Activated naive CD4-positive, alpha-beta T cell treated with anti-CD3 and anti-CD28 coated beads, Interleukin-2, amount 50 U/mL, for 24 hours (primary cell): ENCODE measurements at regions not wholly inside any gene's neighbourhood (a gene's known extent, or its start where the extent isn't known, plus 50 kb on each side); places are given as distances from the start of the nearest gene placed in this dataset.

Experiments
- H3K27ac Mint-ChIP-seq: one replicate; pipeline ENCODE4 v1.8.0; 2021; ENCODE audit warnings: mild to moderate bottlenecking, mixed read lengths
- H3K27me3 Mint-ChIP-seq: one replicate; pipeline ENCODE4 v1.8.0; 2021; ENCODE audit warnings: mixed read lengths
- H3K36me3 Mint-ChIP-seq: one replicate; pipeline ENCODE4 v1.8.0; 2021; ENCODE audit warnings: mixed read lengths
- H3K4me1 Mint-ChIP-seq: one replicate; pipeline ENCODE4 v1.8.0; 2021; ENCODE audit warnings: mixed read lengths
- H3K4me3 Mint-ChIP-seq: one replicate; pipeline ENCODE4 v1.8.0; 2021; ENCODE audit warnings: mild to moderate bottlenecking, mixed read lengths
- H3K9me3 Mint-ChIP-seq: one replicate; pipeline ENCODE4 v1.8.0; 2021; ENCODE audit warnings: mixed read lengths

GRCh38 chr22:27216444-27216843 is 559.1 kb downstream of the MIAT start:
- Mint-ChIP-seq H3K27ac (no peak overlapping the region), H3K4me1 (no peaks in the 10 kb centered on the region), H3K36me3 (no peaks in the 10 kb centered on the region), H3K4me3 (no peak overlapping the region), H3K9me3 (no peaks in the 10 kb centered on the region), H3K27me3 (peaks cover 28% of the 10 kb centered on the region)

DNA sequence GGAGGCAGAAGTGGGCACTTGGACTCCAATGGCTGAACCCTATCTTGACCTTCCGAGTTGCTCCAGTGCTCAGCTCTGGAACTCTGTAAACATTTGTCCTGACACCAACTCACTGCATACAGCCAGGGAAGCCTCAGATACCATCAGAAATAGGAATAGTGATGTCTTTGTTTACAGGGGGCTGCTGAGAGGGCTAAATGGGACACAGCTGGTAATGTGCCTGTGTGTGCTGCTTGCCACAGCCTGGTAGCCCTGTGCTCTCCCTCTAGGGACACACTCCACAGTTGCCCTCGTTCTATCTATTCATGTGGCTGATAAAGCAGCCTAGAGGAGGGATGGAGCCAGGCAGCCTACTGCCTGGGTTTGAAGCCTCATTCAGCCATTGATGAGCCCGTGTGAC is 559.8 kb downstream of the MIAT start:
- no peak overlapping the region for H3K4me3 Mint-ChIP-seq
- H3K27me3 Mint-ChIP-seq, result peaks cover 23% of the 10 kb centered on the region

GRCh38 chr22:27218012-27218920 is 560.9 kb downstream of the MIAT start:
- Mint-ChIP-seq H3K9me3 (no peaks in the 10 kb centered on the region), H3K27ac (no peak overlapping the region), H3K4me3 (no peak overlapping the region), H3K4me1 (no peaks in the 10 kb centered on the region), H3K27me3 (peaks cover 15% of the 10 kb centered on the region), H3K36me3 (no peaks in the 10 kb centered on the region)

More for the DNA sequence above, 559.8 kb downstream of the MIAT start:
- no peaks in the 10 kb centered on the region for H3K36me3 Mint-ChIP-seq
- H3K4me1 Mint-ChIP-seq, result no peaks in the 10 kb centered on the region
- H3K9me3 Mint-ChIP-seq, result no peaks in the 10 kb centered on the region
- no peak overlapping the region for H3K27ac Mint-ChIP-seq

DNA sequence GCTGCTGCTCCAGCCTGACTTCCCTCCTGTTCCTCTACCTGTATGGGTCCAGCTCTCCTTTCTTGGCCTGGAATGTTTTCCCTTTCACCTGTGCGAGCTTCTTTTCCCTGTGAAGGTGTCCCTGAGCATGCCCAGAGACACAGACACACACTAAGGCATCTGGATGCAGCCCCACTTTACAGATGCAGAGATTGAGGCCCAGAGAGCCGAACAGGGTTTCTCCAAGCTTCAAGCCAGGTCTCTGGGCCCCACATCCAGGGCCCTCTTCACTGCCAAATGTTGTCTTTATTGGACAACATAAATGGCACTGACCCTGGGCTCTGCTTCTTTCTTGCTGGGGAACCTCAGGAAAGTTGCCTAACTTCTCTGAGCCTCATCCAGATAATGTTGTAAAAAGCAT is 561.6 kb downstream of the MIAT start:
- Mint-ChIP-seq H3K36me3 (no peaks in the 10 kb centered on the region), H3K4me1 (no peaks in the 10 kb centered on the region), H3K27ac (no peak overlapping the region), H3K9me3 (no peaks in the 10 kb centered on the region), H3K4me3 (no peak overlapping the region), H3K27me3 (peaks cover 11% of the 10 kb centered on the region)

DNA sequence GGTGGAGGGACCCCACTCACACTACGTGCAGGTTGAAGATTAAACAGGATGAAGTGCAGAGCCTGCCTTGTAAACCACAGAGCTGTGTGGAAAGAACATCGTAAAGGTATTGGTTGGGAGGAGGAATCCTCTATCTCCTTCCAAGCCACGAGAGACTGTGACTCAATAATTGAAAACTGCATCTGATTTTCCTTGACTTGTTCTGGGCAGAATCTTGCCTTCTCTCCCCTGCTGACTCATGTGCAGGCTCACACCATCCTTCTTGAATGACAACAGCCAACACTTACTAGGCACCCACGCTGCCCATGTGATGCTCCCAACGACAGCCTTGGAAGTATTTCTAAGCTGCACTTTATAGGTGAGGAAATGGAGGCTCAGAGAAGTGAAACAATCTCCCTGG is 563.0 kb downstream of the MIAT start:
- Mint-ChIP-seq H3K27ac (no peak overlapping the region), H3K27me3 (peaks cover 7% of the 10 kb centered on the region), H3K4me1 (no peaks in the 10 kb centered on the region), H3K36me3 (no peaks in the 10 kb centered on the region), H3K4me3 (no peak overlapping the region), H3K9me3 (no peaks in the 10 kb centered on the region)

DNA sequence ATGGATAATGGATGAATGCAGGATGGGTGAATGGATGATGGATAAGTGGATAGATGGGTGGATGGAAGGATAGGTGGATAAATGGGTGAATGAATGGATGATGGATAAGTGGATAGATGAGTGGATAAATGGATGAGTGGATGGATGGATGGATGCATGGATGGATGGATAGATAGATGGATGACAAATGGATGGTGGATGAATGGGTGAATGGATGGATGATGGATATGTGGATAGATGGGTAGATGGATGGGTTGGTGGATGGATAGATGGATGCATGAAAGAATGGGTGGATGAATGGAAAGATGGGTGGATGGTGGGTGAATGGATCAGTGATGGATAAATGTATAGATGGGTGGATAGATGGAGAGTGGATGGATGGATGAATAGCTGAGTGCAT is 564.8 kb downstream of the MIAT start:
- Mint-ChIP-seq H3K27ac (no peak overlapping the region), H3K4me3 (no peak overlapping the region), H3K36me3 (no peaks in the 10 kb centered on the region), H3K9me3 (no peaks in the 10 kb centered on the region), H3K4me1 (no peaks in the 10 kb centered on the region), H3K27me3 (peaks cover 10% of the 10 kb centered on the region)

- Mint-ChIP-seq H3K36me3 (no peaks in the 10 kb centered on the region), H3K4me1 (no peaks in the 10 kb centered on the region), H3K4me3 (no peak overlapping the region), H3K27me3 (peaks cover 3% of the 10 kb centered on the region), H3K27ac (no peak overlapping the region), H3K9me3 (no peaks in the 10 kb centered on the region)
These were observed 566.2 kb downstream of the MIAT start for GRCh38 chr22:27223317-27224177.

DNA sequence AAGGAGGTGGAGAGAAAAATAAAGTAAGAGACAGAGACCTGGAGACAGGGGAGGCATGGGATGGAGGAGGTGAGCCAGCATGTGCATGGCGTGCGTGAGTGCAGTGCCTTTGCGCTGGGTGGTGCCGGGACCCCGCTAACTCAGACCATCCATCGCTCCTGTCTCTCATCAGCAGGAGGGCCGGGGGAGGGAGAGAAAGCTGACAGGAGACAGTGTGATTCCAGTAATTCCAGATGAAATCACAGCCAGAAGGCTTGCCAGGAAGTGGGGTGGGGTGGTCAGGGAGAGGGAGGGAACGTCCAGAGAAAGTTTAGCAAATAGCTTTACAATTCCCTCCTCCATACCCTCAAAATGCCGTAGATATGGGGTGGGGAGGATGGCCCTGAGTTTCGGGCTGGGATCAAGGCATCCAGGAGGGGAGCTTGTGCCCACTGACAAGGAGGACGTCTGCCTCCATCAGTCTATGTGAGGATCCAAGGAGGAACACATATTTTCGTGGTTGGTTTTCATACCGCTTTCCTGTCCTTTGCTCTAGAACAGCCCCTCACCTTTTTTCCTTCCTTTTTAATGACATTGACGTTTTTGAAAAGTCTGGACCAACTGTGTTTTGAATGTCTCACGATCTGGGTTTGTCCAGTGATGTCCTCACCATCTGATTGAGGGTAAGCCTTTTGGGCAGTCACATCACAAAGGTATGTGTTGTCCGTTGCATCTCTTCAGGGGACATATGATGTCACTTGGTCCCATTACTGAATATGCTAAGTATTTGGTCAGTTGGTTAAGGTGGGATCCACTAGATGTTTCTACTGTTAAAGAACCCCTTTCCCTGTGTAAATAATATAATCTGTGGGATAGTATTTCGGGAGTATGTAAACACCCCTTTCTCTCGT is 567.3 kb downstream of the MIAT start:
- H3K4me1 Mint-ChIP-seq, result no peaks in the 10 kb centered on the region
- H3K36me3 Mint-ChIP-seq, result no peaks in the 10 kb centered on the region
- H3K4me3 Mint-ChIP-seq, result no peak overlapping the region
- no peaks in the 10 kb centered on the region for H3K9me3 Mint-ChIP-seq
- peaks cover 3% of the 10 kb centered on the region for H3K27me3 Mint-ChIP-seq
- no peak overlapping the region for H3K27ac Mint-ChIP-seq

DNA sequence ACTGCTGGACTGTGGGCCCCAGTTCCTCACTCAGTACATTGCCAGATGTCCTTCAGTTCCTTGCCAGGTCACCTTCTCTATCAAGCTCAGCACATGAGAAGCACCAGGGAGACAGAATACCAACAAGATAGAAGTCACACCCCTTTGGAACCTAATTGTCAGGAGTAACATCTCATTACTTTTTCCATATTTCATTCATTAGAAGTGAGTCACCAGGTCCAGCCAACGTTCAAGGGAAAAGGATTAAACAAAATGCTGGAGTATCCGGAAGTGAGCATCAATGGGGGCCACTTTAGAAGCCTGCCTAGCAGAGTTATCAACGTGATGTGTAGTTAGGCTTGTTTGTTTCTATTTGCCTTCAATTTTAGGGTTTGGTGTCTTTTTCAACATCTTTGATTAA is 569.3 kb downstream of the MIAT start:
- Mint-ChIP-seq H3K9me3 (no peaks in the 10 kb centered on the region), H3K4me3 (no peak overlapping the region), H3K27ac (no peak overlapping the region), H3K27me3 (peaks cover 7% of the 10 kb centered on the region), H3K36me3 (no peaks in the 10 kb centered on the region), H3K4me1 (no peaks in the 10 kb centered on the region)

DNA sequence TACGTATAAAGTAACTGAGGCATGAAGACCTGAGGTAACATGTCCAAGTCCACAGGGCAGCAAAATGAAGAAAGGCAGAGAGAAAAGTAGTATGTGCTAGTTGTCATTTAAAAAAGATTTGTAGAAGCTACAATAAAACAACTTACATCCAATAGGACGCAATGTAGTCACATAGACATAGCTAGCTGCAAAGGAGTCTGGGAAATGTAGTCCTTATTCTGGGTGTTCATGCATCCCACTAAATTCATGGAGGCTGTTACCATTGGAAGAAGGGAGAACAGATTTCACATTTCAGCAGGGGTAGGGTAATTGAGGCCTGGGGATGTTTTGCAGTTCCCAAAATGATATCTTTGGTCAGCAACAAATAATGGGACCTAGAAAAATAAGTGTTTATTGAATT is 571.4 kb downstream of the MIAT start:
- Mint-ChIP-seq H3K36me3 (no peaks in the 10 kb centered on the region), H3K9me3 (no peaks in the 10 kb centered on the region), H3K4me3 (no peak overlapping the region), H3K27me3 (peaks cover 7% of the 10 kb centered on the region), H3K4me1 (no peaks in the 10 kb centered on the region), H3K27ac (no peak overlapping the region)

GRCh38 chr22:27230189-27230588 is 571.4 kb downstream of the MN1 start:
- no peaks in the 10 kb centered on the region for H3K4me1 Mint-ChIP-seq

GRCh38 chr22:27231266-27231665 is 570.3 kb downstream of the MN1 start:
- Mint-ChIP-seq H3K36me3 (no peaks in the 10 kb centered on the region), H3K4me3 (no peak overlapping the region), H3K9me3 (no peaks in the 10 kb centered on the region), H3K27me3 (peaks cover 4% of the 10 kb centered on the region), H3K4me1 (no peaks in the 10 kb centered on the region), H3K27ac (no peak overlapping the region)

More at GRCh38 chr22:27230189-27230588, 571.4 kb downstream of the MN1 start:
- Mint-ChIP-seq H3K4me3 (no peak overlapping the region), H3K9me3 (no peaks in the 10 kb centered on the region), H3K27ac (no peak overlapping the region), H3K36me3 (no peaks in the 10 kb centered on the region), H3K27me3 (peaks cover 7% of the 10 kb centered on the region)

DNA sequence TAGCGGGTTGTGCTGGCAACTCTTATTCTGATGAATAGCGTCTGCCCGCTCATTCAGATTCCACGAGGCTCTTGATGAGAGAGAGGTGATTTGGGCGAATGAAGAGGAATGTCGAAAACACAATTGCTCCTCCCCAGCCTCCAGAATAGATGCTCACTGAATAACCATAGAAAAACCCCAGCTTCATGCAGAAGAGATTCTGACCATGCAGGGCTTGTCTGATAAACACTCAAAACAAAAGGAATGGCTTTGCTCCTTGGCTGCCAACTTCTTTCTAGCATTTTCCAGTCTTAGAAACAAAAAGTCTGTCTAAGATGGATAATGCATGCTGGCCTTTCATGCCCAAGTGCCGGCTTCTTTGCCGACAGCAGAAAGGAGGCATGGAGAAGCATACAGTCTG is 569.5 kb downstream of the MN1 start:
- Mint-ChIP-seq H3K27ac (no peak overlapping the region), H3K9me3 (no peaks in the 10 kb centered on the region), H3K27me3 (peaks cover 4% of the 10 kb centered on the region), H3K4me1 (no peaks in the 10 kb centered on the region), H3K36me3 (no peaks in the 10 kb centered on the region), H3K4me3 (no peak overlapping the region)

GRCh38 chr22:27237080-27237741 is 564.3 kb downstream of the MN1 start:
- H3K27ac Mint-ChIP-seq, result no peak overlapping the region
- H3K4me3 Mint-ChIP-seq, result no peak overlapping the region

More at GRCh38 chr22:27237080-27237741, 564.3 kb downstream of the MN1 start:
- peaks cover 1% of the 10 kb centered on the region for H3K27me3 Mint-ChIP-seq
- no peaks in the 10 kb centered on the region for H3K4me1 Mint-ChIP-seq
- H3K9me3 Mint-ChIP-seq, result no peaks in the 10 kb centered on the region
- no peaks in the 10 kb centered on the region for H3K36me3 Mint-ChIP-seq
